Adrenal gland (tissue), 5 donors: ENCODE measurements at regions not wholly inside any gene's neighbourhood (a gene's known extent, or its start where the extent isn't known, plus 50 kb on each side); places are given as distances from the start of the nearest gene placed in this dataset.

Source experiments
- POLR2A ChIP-seq, 2 donors: fragments of 450-650 bp; IDR thresholded peaks; one replicate each; pipeline ENCODE4 v1.6.1; 2017; ENCODE audit warnings: antibody characterized with exemption in 2 of 2, mild to moderate bottlenecking in 2 of 2, moderate library complexity in 1 of 2
- TF ChIP-seq, protein P1 (sequence below), 6 experiments: fragments of 450-650 bp in 4 of 6; fragments of 200-600 bp in 2 of 6; sonication (generic) in 1 of 6; IDR thresholded peaks; 1 replicate in 5 of 6; 2 replicates in 1 of 6; pipeline versions ENCODE4 v1.5.1 to v1.8.0; 2016 to 2021; ENCODE audit warnings: antibody characterized with exemption in 6 of 6, mild to moderate bottlenecking in 2 of 6, moderate library complexity in 1 of 6
- donor health status: DM: no; HTN: no; CAD: no.

DNA sequence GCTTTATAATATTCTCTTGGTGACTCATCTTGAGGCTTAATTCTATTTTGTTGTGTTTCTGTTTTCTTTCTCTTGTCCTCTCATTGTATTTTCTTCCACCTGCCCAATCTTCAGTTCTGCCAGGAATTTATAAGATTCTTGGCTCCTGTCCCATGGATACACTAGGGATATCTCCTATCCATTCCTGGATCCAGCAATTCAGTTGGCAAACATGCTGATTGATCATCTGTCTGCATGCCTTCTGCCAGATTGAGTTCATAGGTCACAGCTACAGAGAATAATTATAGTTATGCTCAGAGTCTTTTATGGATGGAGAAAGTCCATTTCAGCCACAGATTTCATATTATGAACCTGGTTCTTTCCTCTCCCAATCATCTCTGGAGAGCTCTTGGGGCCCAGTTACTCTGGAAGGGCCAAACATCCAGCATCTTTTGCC is 140.4 kb upstream of the MAGI2 start:
- TF ChIP-seq, protein P1, sequence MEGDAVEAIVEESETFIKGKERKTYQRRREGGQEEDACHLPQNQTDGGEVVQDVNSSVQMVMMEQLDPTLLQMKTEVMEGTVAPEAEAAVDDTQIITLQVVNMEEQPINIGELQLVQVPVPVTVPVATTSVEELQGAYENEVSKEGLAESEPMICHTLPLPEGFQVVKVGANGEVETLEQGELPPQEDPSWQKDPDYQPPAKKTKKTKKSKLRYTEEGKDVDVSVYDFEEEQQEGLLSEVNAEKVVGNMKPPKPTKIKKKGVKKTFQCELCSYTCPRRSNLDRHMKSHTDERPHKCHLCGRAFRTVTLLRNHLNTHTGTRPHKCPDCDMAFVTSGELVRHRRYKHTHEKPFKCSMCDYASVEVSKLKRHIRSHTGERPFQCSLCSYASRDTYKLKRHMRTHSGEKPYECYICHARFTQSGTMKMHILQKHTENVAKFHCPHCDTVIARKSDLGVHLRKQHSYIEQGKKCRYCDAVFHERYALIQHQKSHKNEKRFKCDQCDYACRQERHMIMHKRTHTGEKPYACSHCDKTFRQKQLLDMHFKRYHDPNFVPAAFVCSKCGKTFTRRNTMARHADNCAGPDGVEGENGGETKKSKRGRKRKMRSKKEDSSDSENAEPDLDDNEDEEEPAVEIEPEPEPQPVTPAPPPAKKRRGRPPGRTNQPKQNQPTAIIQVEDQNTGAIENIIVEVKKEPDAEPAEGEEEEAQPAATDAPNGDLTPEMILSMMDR (IDR thresholded peaks at IDR 0.05), result no peak
- no peak for TF ChIP-seq POLR2A (IDR thresholded peaks at IDR 0.05)
